A549 (cell line): ENCODE measurements at regions not wholly inside any gene's neighbourhood (a gene's known extent, or its start where the extent isn't known, plus 50 kb on each side); places are given as distances from the start of the nearest gene placed in this dataset.

Experiments
- ATAC-seq, 2 experiments: fragments of 200-7000 bp in 1 of 2; fragments of >200 bp in 1 of 2; cut with Nextera tagmentation in 1 of 2; cut with Tn5 transposase in 1 of 2; 3 replicates each; pipeline versions ENCODE4 v1.8.0 to v1.9.1; 2018 to 2020; ENCODE audit warnings: mild to moderate bottlenecking in 1 of 2, moderate library complexity in 1 of 2
- CTCF ChIA-PET: fragments of 300-600 bp; sonication (Branson Sonifier 250); formaldehyde crosslinking; extraction: SDS; loops from one replicate; lab custom pipeline; 2021; ENCODE audit warnings: antibody characterized with exemption, inconsistent platforms; lab: Yijun Ruan, JAX
- POLR2A ChIA-PET: fragments of 350-600 bp; formaldehyde crosslinking; extraction: SDS; loops from one replicate; lab custom pipeline; 2021; ENCODE audit warnings: antibody characterized with exemption, inconsistent platforms; lab: Yijun Ruan, JAX
- DNase-seq, 2 experiments: peaks; one replicate each; pipeline versions ENCODE4 v3.0.0 to v3.0.0-alpha.2; 2011 to 2016; ENCODE audit warnings: low read depth in 1 of 2, low spot score in 1 of 2
- FAIRE-seq: peaks from 2 replicates; lab custom pipeline; 2011; peaks lifted over from hg19 to GRCh38; lab: Jason Lieb, UNC
- H3K27ac ChIP-seq, 2 experiments: fragments of >200 bp; sonication (Bioruptor Twin); formaldehyde crosslinking; 3 replicates each; pipeline ENCODE4 v1.5.1; 2016 to 2017
- H3K4me1 ChIP-seq: fragments of >200 bp; sonication (Bioruptor Twin); formaldehyde crosslinking; 3 replicates; pipeline ENCODE4 v1.6.1; 2016
- H3K4me2 ChIP-seq: fragments of >200 bp; sonication (Bioruptor Twin); formaldehyde crosslinking; 3 replicates; pipeline ENCODE4 v1.6.1; 2016
- H3K4me3 ChIP-seq: fragments of >200 bp; sonication (Bioruptor Twin); formaldehyde crosslinking; 3 replicates; pipeline ENCODE4 v1.5.1; 2016
- H3K9me3 ChIP-seq: fragments of >200 bp; sonication (Bioruptor Twin); formaldehyde crosslinking; 3 replicates; pipeline ENCODE4 v1.6.1; 2016
- CHD4 ChIP-seq: fragments of 200-600 bp; sonication (generic); IDR thresholded peaks from 2 replicates; pipeline ENCODE4 v1.6.1; 2016; ENCODE audit warnings: antibody characterized with exemption, mild to moderate bottlenecking, borderline replicate concordance
- EHMT2 ChIP-seq: fragments of 200-600 bp; sonication (generic); IDR thresholded peaks from 2 replicates; pipeline ENCODE4 v1.6.1; 2016; ENCODE audit warnings: antibody characterized with exemption, low read depth, mild to moderate bottlenecking, moderate library complexity
- HEYL ChIP-seq: fragments of 250-450 bp; sonication (Bioruptor Pico); IDR thresholded peaks from 2 replicates; pipeline ENCODE4 v1.8.0; 2021; ENCODE audit warnings: mild to moderate bottlenecking, moderate library complexity
- HOXA7 ChIP-seq: fragments of 250-450 bp; sonication (Bioruptor Pico); IDR thresholded peaks from 2 replicates; pipeline ENCODE4 v1.5.0; 2020; ENCODE audit warnings: mild to moderate bottlenecking, moderate library complexity
- HOXB13 ChIP-seq: fragments of 250-450 bp; sonication (Bioruptor Pico); IDR thresholded peaks from 2 replicates; pipeline ENCODE4 v1.5.0; 2020; ENCODE audit warnings: low read depth, mild to moderate bottlenecking, moderate library complexity
- JUN ChIP-seq, 2 experiments: fragments of >200 bp; sonication (Bioruptor Twin); formaldehyde crosslinking; IDR thresholded peaks; 2 replicates in 1 of 2; 3 replicates in 1 of 2; pipeline ENCODE4 v1.6.1; 2016 to 2017
- JUNB ChIP-seq: fragments of >200 bp; sonication (Bioruptor Twin); formaldehyde crosslinking; IDR thresholded peaks from 2 replicates; pipeline ENCODE4 v1.6.1; 2016
- KDM5A ChIP-seq: fragments of 200-600 bp; sonication (generic); IDR thresholded peaks from 2 replicates; pipeline ENCODE4 v1.6.1; 2016; ENCODE audit warnings: antibody characterized with exemption, mild to moderate bottlenecking
- MAZ ChIP-seq: fragments of 150-350 bp; IDR thresholded peaks from 2 replicates; pipeline ENCODE4 v1.6.1; 2014; ENCODE audit warnings: antibody characterized with exemption, low read depth, low read length, borderline replicate concordance
- NPAS2 ChIP-seq: fragments of 250-450 bp; sonication (Bioruptor Pico); IDR thresholded peaks from 2 replicates; pipeline ENCODE4 v1.8.0; 2022; ENCODE audit warnings: mild to moderate bottlenecking, moderate library complexity, borderline replicate concordance
- NR3C1 ChIP-seq: fragments of >200 bp; sonication (Bioruptor Twin); formaldehyde crosslinking; IDR thresholded peaks from 3 replicates; pipeline ENCODE4 v1.6.1; 2017
- POLR2AphosphoS2 ChIP-seq: conservative IDR thresholded peaks from 2 replicates; pipeline ENCODE4 v1.6.1; 2012; ENCODE audit warnings: low read length, improper control_type of control experiment, inconsistent platforms
- RARB ChIP-seq: fragments of 250-450 bp; sonication (Bioruptor Pico); IDR thresholded peaks from 2 replicates; pipeline ENCODE4 v1.8.0; 2021; ENCODE audit warnings: mild to moderate bottlenecking, moderate library complexity
- RNF2 ChIP-seq: fragments of 200-600 bp; sonication (generic); IDR thresholded peaks from 2 replicates; pipeline ENCODE4 v1.6.1; 2016; ENCODE audit warnings: low read depth, mild to moderate bottlenecking, antibody characterized with exemption, moderate library complexity, borderline replicate concordance
- SMC3 ChIP-seq: fragments of >200 bp; sonication (Bioruptor Twin); formaldehyde crosslinking; IDR thresholded peaks from 3 replicates; pipeline ENCODE4 v1.6.1; 2018; ENCODE audit warnings: inconsistent platforms
- TFCP2L1 ChIP-seq: fragments of 250-450 bp; sonication (Bioruptor Pico); IDR thresholded peaks from 2 replicates; pipeline ENCODE4 v1.5.0; 2021; ENCODE audit warnings: mild to moderate bottlenecking
- ZC3H11A ChIP-seq: fragments of 450-650 bp; IDR thresholded peaks from 2 replicates; pipeline ENCODE4 v1.6.1; 2014; ENCODE audit warnings: antibody characterized with exemption, mild to moderate bottlenecking
- ZFP36 ChIP-seq: fragments of 450-650 bp; IDR thresholded peaks from 2 replicates; pipeline ENCODE4 v1.6.1; 2014; ENCODE audit warnings: borderline replicate concordance; ENCODE audit not compliant: partially characterized antibody
- ZSCAN20 ChIP-seq: fragments of 250-450 bp; sonication (Bioruptor Pico); IDR thresholded peaks from 2 replicates; pipeline ENCODE4 v1.8.0; 2022; ENCODE audit warnings: mild to moderate bottlenecking, moderate library complexity
- WGBS: methylation state at CpG from one replicate; pipeline ENCODE4 v1.1.6; 2017; ENCODE audit errors: missing lambda C conversion rate; 5-methylcytosine and 5-hydroxymethylcytosine counted together
- TF ChIP-seq, protein P1 (sequence below): fragments of >200 bp; sonication (Bioruptor Twin); formaldehyde crosslinking; IDR thresholded peaks from 3 replicates; pipeline ENCODE4 v1.5.1; 2016
- TF ChIP-seq, protein P2 (sequence below): fragments of 250-450 bp; sonication (Bioruptor Pico); IDR thresholded peaks from 2 replicates; pipeline ENCODE4 v1.5.0; 2021; ENCODE audit warnings: mild to moderate bottlenecking, moderate library complexity, borderline replicate concordance
- TF ChIP-seq, protein P3 (sequence below): IDR thresholded peaks from 2 replicates; pipeline ENCODE4 v1.6.1; 2012; ENCODE audit warnings: low read depth, borderline replicate concordance
- TF ChIP-seq, protein P4 (sequence below): IDR thresholded peaks from 2 replicates; pipeline ENCODE4 v1.6.1; 2012

DNA sequence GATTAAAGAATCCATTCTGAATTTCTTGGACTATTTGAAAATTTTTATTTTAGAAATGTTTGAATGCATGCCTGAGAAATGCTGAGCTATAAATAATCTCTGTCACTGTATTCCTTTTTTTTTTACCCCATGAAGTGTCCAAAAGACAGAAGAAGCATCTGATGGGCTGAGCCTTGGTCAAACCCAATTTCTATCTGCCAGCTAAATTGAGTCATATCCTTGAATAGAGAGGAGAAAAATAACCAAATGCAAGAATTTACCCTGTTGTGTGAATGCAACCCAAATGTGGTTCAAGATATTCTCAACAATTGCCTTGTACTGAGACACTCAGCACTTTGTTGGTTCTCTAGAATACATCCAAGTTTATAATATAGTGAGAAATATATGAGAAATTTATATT lies 223.5 kb downstream of the UBE2E3 start (continued):
- no peak for TF ChIP-seq ZSCAN20 (CRISPR knock-in tag)

DNA sequence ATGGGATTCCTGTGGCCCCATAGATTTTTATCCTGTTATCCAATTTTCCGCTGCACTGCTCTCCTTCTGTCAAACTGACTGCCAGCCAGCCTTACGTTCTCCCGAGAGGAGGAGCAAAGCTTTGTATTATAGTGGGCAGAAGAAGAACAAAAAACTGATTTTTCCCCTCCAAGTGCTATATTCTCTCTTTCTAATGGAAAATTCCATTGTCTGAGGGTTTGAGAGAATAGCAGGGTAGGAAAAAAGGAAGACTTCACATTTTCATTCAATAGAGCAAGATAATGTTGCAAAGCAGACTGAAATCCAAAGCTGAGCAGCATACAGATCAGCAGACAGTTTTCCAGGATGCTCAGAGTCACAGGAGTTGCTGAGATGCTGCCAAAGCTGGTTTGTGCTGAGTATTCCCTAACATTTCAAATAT lies 238.0 kb downstream of the UBE2E3 start:
- Histone ChIP-seq H3K9me3 (no peaks in the 10 kb centered on the region), H3K27ac (no peak overlapping the region), H3K4me2 (no peak overlapping the region), H3K4me1 (no peaks in the 10 kb centered on the region), H3K4me3 (no peak overlapping the region)
- POLR2A ChIA-PET: no interaction called here
- FAIRE-seq (no peak), DNase-seq (no peak), ATAC-seq (no peak)
- CTCF ChIA-PET: no interaction called here
- 49% methylated on average over 3 of the region's 3 CpGs for WGBS
- TF ChIP-seq RNF2 (no peak), KDM5A (no peak), CHD4 (no peak), EHMT2 (no peak), HOXA7 (no peak), HOXB13 (CRISPR knock-in tag) (no peak), MAZ (no peak), SMC3 (no peak), ZFP36 (no peak)
- TF ChIP-seq, protein P1, sequence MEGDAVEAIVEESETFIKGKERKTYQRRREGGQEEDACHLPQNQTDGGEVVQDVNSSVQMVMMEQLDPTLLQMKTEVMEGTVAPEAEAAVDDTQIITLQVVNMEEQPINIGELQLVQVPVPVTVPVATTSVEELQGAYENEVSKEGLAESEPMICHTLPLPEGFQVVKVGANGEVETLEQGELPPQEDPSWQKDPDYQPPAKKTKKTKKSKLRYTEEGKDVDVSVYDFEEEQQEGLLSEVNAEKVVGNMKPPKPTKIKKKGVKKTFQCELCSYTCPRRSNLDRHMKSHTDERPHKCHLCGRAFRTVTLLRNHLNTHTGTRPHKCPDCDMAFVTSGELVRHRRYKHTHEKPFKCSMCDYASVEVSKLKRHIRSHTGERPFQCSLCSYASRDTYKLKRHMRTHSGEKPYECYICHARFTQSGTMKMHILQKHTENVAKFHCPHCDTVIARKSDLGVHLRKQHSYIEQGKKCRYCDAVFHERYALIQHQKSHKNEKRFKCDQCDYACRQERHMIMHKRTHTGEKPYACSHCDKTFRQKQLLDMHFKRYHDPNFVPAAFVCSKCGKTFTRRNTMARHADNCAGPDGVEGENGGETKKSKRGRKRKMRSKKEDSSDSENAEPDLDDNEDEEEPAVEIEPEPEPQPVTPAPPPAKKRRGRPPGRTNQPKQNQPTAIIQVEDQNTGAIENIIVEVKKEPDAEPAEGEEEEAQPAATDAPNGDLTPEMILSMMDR: no peak

DNA sequence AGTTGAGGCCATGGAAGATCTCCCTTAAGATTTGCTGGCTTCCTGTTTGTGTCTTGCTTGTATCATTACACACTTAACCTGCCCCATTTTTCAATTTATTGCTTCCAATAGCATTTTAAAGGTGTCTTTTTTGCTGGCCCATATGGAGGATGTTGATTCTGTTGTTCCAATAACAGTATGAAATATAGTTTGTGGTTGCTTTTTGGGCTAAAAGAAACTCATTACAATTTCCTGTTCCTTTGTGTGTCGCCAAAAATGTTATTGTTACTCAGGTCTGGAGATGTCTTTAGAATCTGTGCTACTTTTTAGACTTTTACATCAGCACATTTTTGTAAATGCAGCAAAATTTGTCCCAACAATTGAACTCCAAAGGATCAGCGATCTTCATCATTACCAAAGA lies 234.0 kb upstream of the ITGA4 start:
- FAIRE-seq (no peak), DNase-seq (no peak)
- CTCF ChIA-PET: no interaction called here
- H3K9me3 ChIP-seq: no peaks in the 10 kb centered on the region
- WGBS: 19% methylated on average over 2 of the region's 2 CpGs
- no peak overlapping the region for H3K4me2 ChIP-seq
- H3K4me1 ChIP-seq: no peaks in the 10 kb centered on the region
- no peak for TF ChIP-seq MAZ
- TF ChIP-seq JUN (IDR thresholded peaks at IDR 0.05): no peak
- no peak for TF ChIP-seq POLR2AphosphoS2
- no peak for TF ChIP-seq KDM5A
- TF ChIP-seq ZFP36: no peak
- TF ChIP-seq, protein P2, sequence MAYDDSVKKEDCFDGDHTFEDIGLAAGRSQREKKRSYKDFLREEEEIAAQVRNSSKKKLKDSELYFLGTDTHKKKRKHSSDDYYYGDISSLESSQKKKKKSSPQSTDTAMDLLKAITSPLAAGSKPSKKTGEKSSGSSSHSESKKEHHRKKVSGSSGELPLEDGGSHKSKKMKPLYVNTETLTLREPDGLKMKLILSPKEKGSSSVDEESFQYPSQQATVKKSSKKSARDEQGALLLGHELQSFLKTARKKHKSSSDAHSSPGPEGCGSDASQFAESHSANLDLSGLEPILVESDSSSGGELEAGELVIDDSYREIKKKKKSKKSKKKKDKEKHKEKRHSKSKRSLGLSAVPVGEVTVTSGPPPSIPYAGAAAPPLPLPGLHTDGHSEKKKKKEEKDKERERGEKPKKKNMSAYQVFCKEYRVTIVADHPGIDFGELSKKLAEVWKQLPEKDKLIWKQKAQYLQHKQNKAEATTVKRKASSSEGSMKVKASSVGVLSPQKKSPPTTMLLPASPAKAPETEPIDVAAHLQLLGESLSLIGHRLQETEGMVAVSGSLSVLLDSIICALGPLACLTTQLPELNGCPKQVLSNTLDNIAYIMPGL: no peak
- no peak for TF ChIP-seq CHD4
- TF ChIP-seq, all 56 proteins: peak for 0
- Histone ChIP-seq H3K27ac (no peak overlapping the region), H3K4me3 (no peak overlapping the region)
- ATAC-seq: no peak
- POLR2A ChIA-PET: no interaction called here

DNA sequence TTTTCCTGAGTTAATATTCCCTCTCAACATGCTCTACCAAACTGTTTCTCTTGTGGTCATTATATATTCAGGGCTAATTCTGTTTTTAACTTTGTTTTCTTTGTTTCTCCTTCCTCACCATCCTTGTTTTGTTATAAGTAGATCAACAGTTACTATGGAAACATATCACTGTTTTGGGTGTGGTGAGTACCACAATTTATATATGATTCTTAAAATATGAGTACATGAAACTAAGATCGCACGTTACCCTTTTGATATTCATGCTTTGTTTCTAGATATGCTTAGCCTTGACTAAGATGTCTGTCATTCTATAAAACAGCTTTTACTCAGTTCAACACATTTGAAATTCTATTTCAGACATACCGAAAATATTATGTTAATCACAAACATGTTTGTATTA lies 232.3 kb upstream of the ITGA4 start:
- ChIA-PET POLR2A (no interaction called here), CTCF (no interaction called here)
- DNase-seq: no peak
- H3K27ac ChIP-seq: no peak overlapping the region
- H3K9me3 ChIP-seq: no peaks in the 10 kb centered on the region
- H3K4me3 ChIP-seq: no peak overlapping the region
- no peak for FAIRE-seq
- H3K4me2 ChIP-seq: no peak overlapping the region
- ATAC-seq: no peak
- 65% methylated on average over 3 of the region's 3 CpGs for whole genome bisulfite sequencing
- H3K4me1 ChIP-seq: no peaks in the 10 kb centered on the region
- TF ChIP-seq NR3C1 (no peak), ZC3H11A (no peak), HEYL (CRISPR knock-in tag) (no peak), TFCP2L1 (no peak), RARB (CRISPR knock-in tag) (no peak), JUNB (no peak), EHMT2 (no peak), NPAS2 (CRISPR knock-in tag) (no peak)
- TF ChIP-seq, protein P2: no peak
- TF ChIP-seq, protein P3, sequence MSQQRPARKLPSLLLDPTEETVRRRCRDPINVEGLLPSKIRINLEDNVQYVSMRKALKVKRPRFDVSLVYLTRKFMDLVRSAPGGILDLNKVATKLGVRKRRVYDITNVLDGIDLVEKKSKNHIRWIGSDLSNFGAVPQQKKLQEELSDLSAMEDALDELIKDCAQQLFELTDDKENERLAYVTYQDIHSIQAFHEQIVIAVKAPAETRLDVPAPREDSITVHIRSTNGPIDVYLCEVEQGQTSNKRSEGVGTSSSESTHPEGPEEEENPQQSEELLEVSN: no peak
- TF ChIP-seq, protein P4, sequence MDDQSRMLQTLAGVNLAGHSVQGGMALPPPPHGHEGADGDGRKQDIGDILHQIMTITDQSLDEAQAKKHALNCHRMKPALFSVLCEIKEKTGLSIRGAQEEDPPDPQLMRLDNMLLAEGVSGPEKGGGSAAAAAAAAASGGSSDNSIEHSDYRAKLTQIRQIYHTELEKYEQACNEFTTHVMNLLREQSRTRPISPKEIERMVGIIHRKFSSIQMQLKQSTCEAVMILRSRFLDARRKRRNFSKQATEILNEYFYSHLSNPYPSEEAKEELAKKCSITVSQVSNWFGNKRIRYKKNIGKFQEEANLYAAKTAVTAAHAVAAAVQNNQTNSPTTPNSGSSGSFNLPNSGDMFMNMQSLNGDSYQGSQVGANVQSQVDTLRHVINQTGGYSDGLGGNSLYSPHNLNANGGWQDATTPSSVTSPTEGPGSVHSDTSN: no peak
